ENCODE measurements at regions not wholly inside any gene's neighbourhood (a gene's known extent, or its start where the extent isn't known, plus 50 kb on each side); places are given as distances from the start of the nearest gene placed in this dataset.

- Histone ChIP-seq H3K36me3 (ENCODE audit: insufficient read depth, low read length) (no peaks in the 10 kb centered on the region), H3K4me1 (ENCODE audit: control insufficient read depth, insufficient read depth, low read length, unreplicated experiment) (no peaks in the 10 kb centered on the region), H2AFZ (ENCODE audit: low read length, unreplicated experiment) (no peak overlapping the region), H3K4me3 (ENCODE audit: low read depth, low read length) (no peak overlapping the region), H3K27ac (ENCODE audit: low read depth, low read length) (no peak overlapping the region), H3K79me2 (ENCODE audit: control insufficient read depth, insufficient read depth, low read length, unreplicated experiment) (no peaks in the 10 kb centered on the region), H3K27me3 (ENCODE audit: insufficient read depth, low read length) (peaks cover 5% of the 10 kb centered on the region; the same call in 1 of the 2 replicates)
These were observed 66.9 kb upstream of the TMEM215 start for GRCh38 chr9:32716425-32716824.

GRCh38 chr9:32716955-32717543 lies 66.3 kb upstream of the TMEM215 start:
- Histone ChIP-seq H3K4me3 (ENCODE audit: low read depth, low read length) (no peak overlapping the region), H3K4me1 (ENCODE audit: control insufficient read depth, insufficient read depth, low read length, unreplicated experiment) (no peaks in the 10 kb centered on the region), H3K79me2 (ENCODE audit: control insufficient read depth, insufficient read depth, low read length, unreplicated experiment) (no peaks in the 10 kb centered on the region), H3K27ac (ENCODE audit: low read depth, low read length) (no peak overlapping the region), H2AFZ (ENCODE audit: low read length, unreplicated experiment) (no peak overlapping the region), H3K27me3 (ENCODE audit: insufficient read depth, low read length) (peaks cover 5% of the 10 kb centered on the region; the same call in 1 of the 2 replicates), H3K36me3 (ENCODE audit: insufficient read depth, low read length) (no peaks in the 10 kb centered on the region)

- Histone ChIP-seq H3K36me3 (ENCODE audit: insufficient read depth, low read length) (no peaks in the 10 kb centered on the region), H2AFZ (ENCODE audit: low read length, unreplicated experiment) (no peak overlapping the region), H3K79me2 (ENCODE audit: control insufficient read depth, insufficient read depth, low read length, unreplicated experiment) (no peaks in the 10 kb centered on the region), H3K27me3 (ENCODE audit: insufficient read depth, low read length) (peaks cover 14% of the 10 kb centered on the region), H3K4me3 (ENCODE audit: low read depth, low read length) (no peak overlapping the region), H3K27ac (ENCODE audit: low read depth, low read length) (no peak overlapping the region), H3K4me1 (ENCODE audit: control insufficient read depth, insufficient read depth, low read length, unreplicated experiment) (no peaks in the 10 kb centered on the region)
These were observed 60.6 kb upstream of the TMEM215 start for GRCh38 chr9:32722704-32723103.

- no peaks in the 10 kb centered on the region for H3K79me2 ChIP-seq (ENCODE audit: control insufficient read depth, insufficient read depth, low read length, unreplicated experiment)
- H3K27ac ChIP-seq (ENCODE audit: low read depth, low read length), result no peak overlapping the region
- no peaks in the 10 kb centered on the region for H3K36me3 ChIP-seq (ENCODE audit: insufficient read depth, low read length)
- H3K27me3 ChIP-seq (ENCODE audit: insufficient read depth, low read length), result peaks cover 14% of the 10 kb centered on the region
- no peaks in the 10 kb centered on the region for H3K4me1 ChIP-seq (ENCODE audit: control insufficient read depth, insufficient read depth, low read length, unreplicated experiment)
- H2AFZ ChIP-seq (ENCODE audit: low read length, unreplicated experiment), result no peak overlapping the region
- H3K4me3 ChIP-seq (ENCODE audit: low read depth, low read length), result no peak overlapping the region
These were observed 59.5 kb upstream of the TMEM215 start for GRCh38 chr9:32723789-32724325.

- H3K4me3 ChIP-seq (ENCODE audit: low read depth, low read length), result no peak overlapping the region
- no peaks in the 10 kb centered on the region for H3K36me3 ChIP-seq (ENCODE audit: insufficient read depth, low read length)
- H3K4me1 ChIP-seq (ENCODE audit: control insufficient read depth, insufficient read depth, low read length, unreplicated experiment), result no peaks in the 10 kb centered on the region
- no peak overlapping the region for H2AFZ ChIP-seq (ENCODE audit: low read length, unreplicated experiment)
- H3K79me2 ChIP-seq (ENCODE audit: control insufficient read depth, insufficient read depth, low read length, unreplicated experiment), result no peaks in the 10 kb centered on the region
- H3K27ac ChIP-seq (ENCODE audit: low read depth, low read length), result no peak overlapping the region
- peaks cover 14% of the 10 kb centered on the region for H3K27me3 ChIP-seq (ENCODE audit: insufficient read depth, low read length)
These were observed 58.1 kb upstream of the TMEM215 start for GRCh38 chr9:32725066-32725860.

- no peaks in the 10 kb centered on the region for H3K79me2 ChIP-seq (ENCODE audit: control insufficient read depth, insufficient read depth, low read length, unreplicated experiment)
- H3K4me3 ChIP-seq (ENCODE audit: low read depth, low read length), result no peak overlapping the region
- no peak overlapping the region for H2AFZ ChIP-seq (ENCODE audit: low read length, unreplicated experiment)
- no peaks in the 10 kb centered on the region for H3K4me1 ChIP-seq (ENCODE audit: control insufficient read depth, insufficient read depth, low read length, unreplicated experiment)
- no peaks in the 10 kb centered on the region for H3K36me3 ChIP-seq (ENCODE audit: insufficient read depth, low read length)
- peaks cover 3% of the 10 kb centered on the region; the same call in 1 of the 2 replicates for H3K27me3 ChIP-seq (ENCODE audit: insufficient read depth, low read length)
- H3K27ac ChIP-seq (ENCODE audit: low read depth, low read length), result no peak overlapping the region
These were observed 55.2 kb upstream of the TMEM215 start for GRCh38 chr9:32728181-32728580.

Measured in ACC112 (cell line).